GM12878 (cell line): ENCODE measurements at regions not wholly inside any gene's neighbourhood (a gene's known extent, or its start where the extent isn't known, plus 50 kb on each side); places are given as distances from the start of the nearest gene placed in this dataset.

Experiments
- ATAC-seq: fragments of 200-7000 bp; cut with Tn5 transposase; 3 replicates; pipeline ENCODE4 v1.9.1; 2020; ENCODE audit warnings: mild to moderate bottlenecking, moderate library complexity
- BruUV-seq: library from RNA; stranded (reverse); fragments of 400-500 nt; replicated peaks from 2 replicates; lab custom pipeline; 2021; lab: Mats Ljungman, UMichigan
- CTCF ChIA-PET: fragments of 300-600 bp; sonication (Branson Sonifier 250); formaldehyde crosslinking; extraction: SDS; loops from one replicate; lab custom pipeline; 2021; ENCODE audit warnings: inconsistent platforms; lab: Yijun Ruan, JAX
- POLR2A ChIA-PET: fragments of 350-600 bp; formaldehyde crosslinking; extraction: SDS; loops from one replicate; lab custom pipeline; 2021; ENCODE audit warnings: inconsistent platforms; lab: Charles Lee
- RAD21 ChIA-PET: fragments of 300-600 bp; sonication (Branson Sonifier 250); formaldehyde crosslinking; loops from one replicate; lab custom pipeline; 2023; ENCODE audit warnings: antibody characterized with exemption; ENCODE audit not compliant: unreplicated experiment; lab: Charles Lee
- SMC1A ChIA-PET: fragments of 300-600 bp; sonication (Branson Sonifier 250); formaldehyde crosslinking; loops from one replicate; lab custom pipeline; 2023; ENCODE audit not compliant: unreplicated experiment, uncharacterized antibody; lab: Charles Lee
- DNase-seq: peaks from one replicate; pipeline ENCODE4 v3.0.0-alpha.2; 2011; ENCODE audit warnings: low read depth, low spot score
- FAIRE-seq: peaks from 3 replicates; lab custom pipeline; 2011; peaks lifted over from hg19 to GRCh38; lab: Jason Lieb, UNC
- H2AFZ ChIP-seq: 2 replicates; pipeline ENCODE4 v1.6.0; 2011; ENCODE audit warnings: low read depth, low read length, control low read depth; ENCODE audit not compliant: control insufficient read depth
- H3K27ac ChIP-seq: 2 replicates; pipeline ENCODE4 v1.5.1; 2011; ENCODE audit warnings: control low read depth; ENCODE audit not compliant: control insufficient read depth, insufficient read depth
- H3K27me3 ChIP-seq, 2 experiments: replicated peaks in 1 of 2; 2 replicates each; pipeline versions ENCODE4 v1.6.0 to v1.6.1; 2011; ENCODE audit warnings: low read length in 1 of 2; ENCODE audit not compliant: control insufficient read depth in 2 of 2, insufficient read depth in 2 of 2
- H3K36me3 ChIP-seq, 2 experiments: 2 replicates each; pipeline ENCODE4 v1.5.1; 2011; ENCODE audit warnings: low read length in 1 of 2; ENCODE audit not compliant: control insufficient read depth in 2 of 2, insufficient read depth in 2 of 2
- H3K4me1 ChIP-seq: 2 replicates; pipeline ENCODE4 v1.6.1; 2011; ENCODE audit warnings: mild to moderate bottlenecking, low read length, moderate library complexity, mixed read lengths; ENCODE audit not compliant: control insufficient read depth, insufficient read depth
- H3K4me2 ChIP-seq: 2 replicates; pipeline ENCODE4 v1.6.0; 2011; ENCODE audit warnings: control low read depth; ENCODE audit not compliant: control insufficient read depth, insufficient read depth
- H3K4me3 ChIP-seq: fragments of 200-600 bp; sonication (generic); 2 replicates; pipeline ENCODE4 v1.5.1; 2016
- H3K79me2 ChIP-seq: 2 replicates; pipeline ENCODE4 v1.6.0; 2011; ENCODE audit warnings: low read length; ENCODE audit not compliant: control insufficient read depth, insufficient read depth
- H3K9ac ChIP-seq: 2 replicates; pipeline ENCODE4 v1.8.0; 2011; ENCODE audit warnings: low read length, control low read depth, mixed read lengths; ENCODE audit not compliant: control insufficient read depth, insufficient read depth
- H3K9me3 ChIP-seq: replicated peaks from 3 replicates; pipeline ENCODE4 v1.5.1; 2011; ENCODE audit warnings: mild to moderate bottlenecking, low read length; ENCODE audit not compliant: control insufficient read depth, insufficient read depth
- H4K20me1 ChIP-seq: 2 replicates; pipeline ENCODE4 v1.6.0; 2011; ENCODE audit not compliant: control insufficient read depth, insufficient read depth
- BACH1 ChIP-seq: fragments of 450-650 bp; IDR thresholded peaks from 2 replicates; pipeline ENCODE4 v1.6.1; 2017; ENCODE audit warnings: mild to moderate bottlenecking, borderline replicate concordance
- CREB1 ChIP-seq: IDR thresholded peaks from 2 replicates; pipeline ENCODE4 v1.6.1; 2012; ENCODE audit warnings: low read depth, mild to moderate bottlenecking, inconsistent platforms
- GATAD2B ChIP-seq: fragments of 450-650 bp; conservative IDR thresholded peaks from 2 replicates; pipeline ENCODE4 v1.6.1; 2017; ENCODE audit warnings: low read depth, mild to moderate bottlenecking, moderate library complexity
- JUNB ChIP-seq: IDR thresholded peaks from 2 replicates; pipeline ENCODE4 v1.6.1; 2016; ENCODE audit warnings: antibody characterized with exemption, mild to moderate bottlenecking
- MTA2 ChIP-seq: fragments of 450-650 bp; IDR thresholded peaks from 2 replicates; pipeline ENCODE4 v1.6.1; 2016; ENCODE audit warnings: low read depth, mild to moderate bottlenecking, moderate library complexity
- NR2F1 ChIP-seq: fragments of 450-650 bp; conservative IDR thresholded peaks from 2 replicates; pipeline ENCODE4 v1.6.1; 2017; ENCODE audit warnings: mild to moderate bottlenecking
- POU2F2 ChIP-seq: IDR thresholded peaks from 3 replicates; pipeline ENCODE4 v1.6.1; 2011; ENCODE audit warnings: low read depth, mild to moderate bottlenecking, low read length, borderline replicate concordance
- SIN3A ChIP-seq: IDR thresholded peaks from 2 replicates; pipeline ENCODE4 v1.6.1; 2012; ENCODE audit warnings: low read depth, low read length, improper control_type of control experiment
- SRF ChIP-seq, 2 experiments: IDR thresholded peaks; 2 replicates each; pipeline ENCODE4 v1.6.1; 2011; ENCODE audit warnings: low read depth in 2 of 2, low read length in 2 of 2, mild to moderate bottlenecking in 1 of 2, moderate library complexity in 1 of 2
- SUZ12 ChIP-seq: fragments of 200-600 bp; sonication (generic); IDR thresholded peaks from one replicate; pipeline ENCODE4 v1.6.1; 2018; ENCODE audit warnings: antibody characterized with exemption, mild to moderate bottlenecking; ENCODE audit not compliant: unreplicated experiment
- TAF1 ChIP-seq: IDR thresholded peaks from 2 replicates; pipeline ENCODE4 v1.6.1; 2011; ENCODE audit warnings: mild to moderate bottlenecking, low read depth, low read length, borderline replicate concordance
- TCF3 ChIP-seq: IDR thresholded peaks from 2 replicates; pipeline ENCODE4 v1.6.1; 2012; ENCODE audit warnings: low read depth, mild to moderate bottlenecking, low read length, borderline replicate concordance; ENCODE audit not compliant: insufficient read depth
- ZBED1 ChIP-seq: IDR thresholded peaks from 2 replicates; pipeline ENCODE4 v1.6.1; 2016; ENCODE audit warnings: borderline replicate concordance
- ZNF217 ChIP-seq: fragments of 450-650 bp; IDR thresholded peaks from 2 replicates; pipeline ENCODE4 v1.6.1; 2017; ENCODE audit warnings: antibody characterized with exemption, mild to moderate bottlenecking
- WGBS: methylation state at CpG from one replicate; pipeline ENCODE4 v1.1.6; 2016; ENCODE audit warnings: low lambda C conversion rate; ENCODE audit not compliant: insufficient replicate concordance, insufficient coverage; ENCODE audit errors: missing lambda C conversion rate; 5-methylcytosine and 5-hydroxymethylcytosine counted together
- in situ Hi-C: fragments of 300-500 bp; cut with MboI; formaldehyde crosslinking; loops from 9 replicates; pipeline ENCODE4 v1.14.3; 2018; ENCODE audit warnings: mixed read lengths
- intact Hi-C: fragments of 100-400 bp; cut with micrococcal nuclease; formaldehyde crosslinking; loops from one replicate; pipeline ENCODE4 v1.14.2; 2022; ENCODE audit not compliant: unreplicated experiment
- TF ChIP-seq, protein P1 (sequence below), 3 experiments: IDR thresholded peaks in 2 of 3; conservative IDR thresholded peaks in 1 of 3; 2 replicates each; pipeline ENCODE4 v1.5.1; 2011; ENCODE audit warnings: low read depth in 3 of 3, low read length in 3 of 3, mild to moderate bottlenecking in 3 of 3, control low read depth in 2 of 3, moderate library complexity in 2 of 3, inconsistent platforms in 1 of 3, mixed read lengths in 1 of 3; ENCODE audit not compliant: control insufficient read depth in 2 of 3, insufficient read depth in 1 of 3; ENCODE audit errors: extremely low read depth in 1 of 3

DNA sequence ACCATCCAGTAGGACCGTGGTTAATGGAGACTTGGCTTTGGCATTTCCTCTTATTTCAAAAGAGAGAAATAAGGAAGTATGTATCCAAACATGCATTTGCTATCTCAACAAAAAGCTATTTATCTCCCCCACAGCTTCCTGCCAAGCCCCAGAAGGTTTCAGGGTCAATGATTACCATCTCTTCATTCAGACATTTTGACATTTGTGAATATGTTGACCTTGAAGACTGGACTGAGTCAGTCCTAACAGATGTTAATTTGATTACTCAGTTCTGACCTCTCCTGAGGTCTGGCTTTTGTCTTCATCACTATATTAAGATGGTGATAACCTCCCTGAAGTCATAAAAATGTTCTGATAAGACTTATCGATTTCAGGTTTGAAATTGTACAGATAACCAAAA is 479.4 kb downstream of the AGTPBP1 start:
- CTCF ChIA-PET = interaction anchor here (1.6 to 2.7 kb wide), 2 partner anchors 348 to 565 kb away, joined by 6 to 12 read pairs; no protein-coding TSS in a partner anchor
- Histone ChIP-seq H3K27me3 (peaks cover 0 to 3% of the 10 kb centered on the region in 2 experiments; a peak in 2 of 4 replicates), H3K4me2 (no peak overlapping the region), H3K4me1 (no peaks in the 10 kb centered on the region), H4K20me1 (no peaks in the 10 kb centered on the region), H2AFZ (no peak overlapping the region), H3K9ac (no peak overlapping the region), H3K9me3 (no peaks in the 10 kb centered on the region), H3K4me3 (no peak overlapping the region), H3K27ac (no peak overlapping the region), H3K79me2 (no peaks in the 10 kb centered on the region), H3K36me3 (no peaks in the 10 kb centered on the region)
- SMC1A ChIA-PET = interaction anchor here (0.9 to 2.7 kb wide), 3 partner anchors 15 to 560 kb away, joined by 3 to 7 read pairs (median 4); no protein-coding TSS in a partner anchor
- WGBS = 24% methylated on average over 2 of the region's 2 CpGs
- ATAC-seq (peak; percentile 44), DNase-seq (no peak), FAIRE-seq (no peak)
- POLR2A ChIA-PET = no interaction called here
- intact Hi-C loops (loop anchor here (5.0 kb wide), 1 partner anchor 350 kb away; no protein-coding TSS in a partner anchor), in situ Hi-C loops (loop anchor here (10.0 kb wide), 1 partner anchor 588 kb away; no protein-coding TSS in a partner anchor)
- TF ChIP-seq CREB1 (no peak), NR2F1 (0 out of 2 replicates have a peak, but pooled peaks have one; percentile 53)
- no TSS peak for BruUV-seq
- RAD21 ChIA-PET = interaction anchor here (1.9 kb wide), 1 partner anchor 348 kb away, joined by 6 read pairs; no protein-coding TSS in a partner anchor

DNA sequence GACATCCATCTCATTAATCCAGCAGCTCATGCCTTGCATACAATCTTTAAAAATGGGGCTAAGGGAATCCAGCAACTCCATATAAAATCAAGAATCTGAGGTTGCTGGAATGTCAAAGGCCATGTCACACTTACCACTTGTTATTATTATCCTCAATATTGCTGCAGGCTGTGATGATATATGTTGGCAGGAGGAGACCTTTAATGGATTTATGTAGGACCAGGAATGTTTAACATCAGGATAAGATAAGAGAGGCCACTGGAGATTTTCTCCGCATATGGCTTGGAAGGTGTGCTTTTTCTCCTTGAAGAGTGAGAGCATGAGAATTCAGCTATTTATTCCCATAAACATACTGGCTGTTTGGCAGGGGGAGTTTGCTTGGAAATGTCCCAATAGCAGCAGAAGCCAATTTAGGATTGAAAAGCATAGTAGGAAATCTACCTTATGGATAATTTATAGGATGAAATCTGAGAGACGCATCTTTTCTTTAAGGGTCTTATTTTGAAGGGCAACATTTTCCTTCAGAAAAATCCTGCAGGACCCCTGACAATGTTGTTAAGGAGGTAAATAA is 481.4 kb downstream of the AGTPBP1 start:
- no peak overlapping the region for H2AFZ ChIP-seq
- intact Hi-C loops = loop anchor here (5.0 kb wide), 1 partner anchor 352 kb away; no protein-coding TSS in a partner anchor
- no peak overlapping the region for H3K4me2 ChIP-seq
- in situ Hi-C loops = loop anchor here (10.0 kb wide), 1 partner anchor 586 kb away; no protein-coding TSS in a partner anchor
- no peaks in the 10 kb centered on the region for H3K36me3 ChIP-seq
- FAIRE-seq (no peak), ATAC-seq (no peak), DNase-seq (no peak)
- no peak overlapping the region for H3K27ac ChIP-seq
- H3K9ac ChIP-seq = no peak overlapping the region
- H3K27me3 ChIP-seq = peaks cover 0 to 3% of the 10 kb centered on the region in 2 experiments; a peak in 2 of 4 replicates
- H3K79me2 ChIP-seq = no peaks in the 10 kb centered on the region
- ChIA-PET CTCF (interaction anchor here (0.8 to 3.7 kb wide), 5 partner anchors 16 to 863 kb away, joined by 3 to 46 read pairs (median 3); no protein-coding TSS in a partner anchor), POLR2A (no interaction called here), RAD21 (interaction anchor here (1.0 kb wide), 1 partner anchor 863 kb away, joined by 3 read pairs; no protein-coding TSS in a partner anchor), SMC1A (interaction anchor here (2.4 kb wide), 1 partner anchor 263 kb away, joined by 9 read pairs; no protein-coding TSS in a partner anchor)
- 100% methylated on average over 2 of the region's 2 CpGs for WGBS
- no peak for TF ChIP-seq BACH1
- TF ChIP-seq ZBED1 = no peak
- no peak for TF ChIP-seq MTA2
- TF ChIP-seq SUZ12 = no peak
- no peak for TF ChIP-seq JUNB
- no peak for TF ChIP-seq GATAD2B
- TF ChIP-seq TAF1 = no peak
- TF ChIP-seq SRF (IDR thresholded peaks at IDR 0.05; ENCODE audit: low read depth in 2 of 2, low read length in 2 of 2) = no peak
- no peak for TF ChIP-seq POU2F2
- no peak for TF ChIP-seq TCF3
- TF ChIP-seq, protein P1, sequence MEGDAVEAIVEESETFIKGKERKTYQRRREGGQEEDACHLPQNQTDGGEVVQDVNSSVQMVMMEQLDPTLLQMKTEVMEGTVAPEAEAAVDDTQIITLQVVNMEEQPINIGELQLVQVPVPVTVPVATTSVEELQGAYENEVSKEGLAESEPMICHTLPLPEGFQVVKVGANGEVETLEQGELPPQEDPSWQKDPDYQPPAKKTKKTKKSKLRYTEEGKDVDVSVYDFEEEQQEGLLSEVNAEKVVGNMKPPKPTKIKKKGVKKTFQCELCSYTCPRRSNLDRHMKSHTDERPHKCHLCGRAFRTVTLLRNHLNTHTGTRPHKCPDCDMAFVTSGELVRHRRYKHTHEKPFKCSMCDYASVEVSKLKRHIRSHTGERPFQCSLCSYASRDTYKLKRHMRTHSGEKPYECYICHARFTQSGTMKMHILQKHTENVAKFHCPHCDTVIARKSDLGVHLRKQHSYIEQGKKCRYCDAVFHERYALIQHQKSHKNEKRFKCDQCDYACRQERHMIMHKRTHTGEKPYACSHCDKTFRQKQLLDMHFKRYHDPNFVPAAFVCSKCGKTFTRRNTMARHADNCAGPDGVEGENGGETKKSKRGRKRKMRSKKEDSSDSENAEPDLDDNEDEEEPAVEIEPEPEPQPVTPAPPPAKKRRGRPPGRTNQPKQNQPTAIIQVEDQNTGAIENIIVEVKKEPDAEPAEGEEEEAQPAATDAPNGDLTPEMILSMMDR (IDR thresholded peaks at IDR 0.05 in 2 of 3, conservative IDR thresholded peaks at IDR 0.05 in 1 of 3; ENCODE audit: control insufficient read depth in 2 of 3, extremely low read depth in 1 of 3, insufficient read depth in 1 of 3, low read depth in 3 of 3, low read length in 3 of 3) = no peak
- TF ChIP-seq ZNF217 = no peak
- TF ChIP-seq SIN3A = no peak
- no peaks in the 10 kb centered on the region for H3K9me3 ChIP-seq
- H3K4me3 ChIP-seq = no peak overlapping the region
- H3K4me1 ChIP-seq = no peaks in the 10 kb centered on the region
- BruUV-seq = no TSS peak
- no peaks in the 10 kb centered on the region for H4K20me1 ChIP-seq
